HFF-Myc (cell line): ENCODE measurements at regions not wholly inside any gene's neighbourhood (a gene's known extent, or its start where the extent isn't known, plus 50 kb on each side); places are given as distances from the start of the nearest gene placed in this dataset.

Source experiments
- DNase-seq: peaks from one replicate; pipeline ENCODE4 v3.0.0-alpha.2; 2011; ENCODE audit warnings: low read depth; ENCODE audit errors: extremely low read depth
- H3K4me3 ChIP-seq: replicated peaks from 2 replicates; pipeline ENCODE4 v1.5.1; 2011; ENCODE audit warnings: low read depth, mild to moderate bottlenecking, control low read depth, low read length
- TF ChIP-seq, protein P1 (sequence below): IDR thresholded peaks from 2 replicates; pipeline ENCODE4 v1.5.1; 2012; ENCODE audit warnings: mild to moderate bottlenecking, low read depth, low read length, control low read depth; ENCODE audit errors: missing control alignments

DNA sequence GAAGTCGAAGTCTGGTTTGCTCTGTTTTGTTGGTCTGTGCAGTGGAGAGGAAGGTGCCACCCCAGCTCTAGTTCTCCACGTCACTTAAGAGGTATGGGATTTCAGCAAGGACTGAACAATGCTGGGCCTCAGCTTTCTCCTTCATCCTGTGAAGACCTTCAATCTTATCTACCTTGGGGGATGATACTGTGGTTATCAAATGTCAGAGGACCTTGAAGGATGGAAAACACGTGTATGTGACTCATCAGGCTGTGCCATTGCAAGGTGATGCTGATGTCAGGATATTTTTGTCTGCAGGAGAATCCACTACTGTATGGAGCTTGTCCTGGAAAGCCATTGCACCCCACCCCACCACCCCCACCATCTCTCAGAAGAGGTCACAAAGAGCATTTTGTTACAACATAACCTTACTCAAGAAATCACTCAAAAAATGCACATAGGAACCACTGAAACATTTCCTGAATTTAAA is 81.4 kb upstream of the UQCRFS1 start:
- no peak for DNase-seq
- no peak overlapping the region for H3K4me3 ChIP-seq
- TF ChIP-seq, protein P1, sequence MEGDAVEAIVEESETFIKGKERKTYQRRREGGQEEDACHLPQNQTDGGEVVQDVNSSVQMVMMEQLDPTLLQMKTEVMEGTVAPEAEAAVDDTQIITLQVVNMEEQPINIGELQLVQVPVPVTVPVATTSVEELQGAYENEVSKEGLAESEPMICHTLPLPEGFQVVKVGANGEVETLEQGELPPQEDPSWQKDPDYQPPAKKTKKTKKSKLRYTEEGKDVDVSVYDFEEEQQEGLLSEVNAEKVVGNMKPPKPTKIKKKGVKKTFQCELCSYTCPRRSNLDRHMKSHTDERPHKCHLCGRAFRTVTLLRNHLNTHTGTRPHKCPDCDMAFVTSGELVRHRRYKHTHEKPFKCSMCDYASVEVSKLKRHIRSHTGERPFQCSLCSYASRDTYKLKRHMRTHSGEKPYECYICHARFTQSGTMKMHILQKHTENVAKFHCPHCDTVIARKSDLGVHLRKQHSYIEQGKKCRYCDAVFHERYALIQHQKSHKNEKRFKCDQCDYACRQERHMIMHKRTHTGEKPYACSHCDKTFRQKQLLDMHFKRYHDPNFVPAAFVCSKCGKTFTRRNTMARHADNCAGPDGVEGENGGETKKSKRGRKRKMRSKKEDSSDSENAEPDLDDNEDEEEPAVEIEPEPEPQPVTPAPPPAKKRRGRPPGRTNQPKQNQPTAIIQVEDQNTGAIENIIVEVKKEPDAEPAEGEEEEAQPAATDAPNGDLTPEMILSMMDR, result no peak

- DNase-seq, result no peak
- TF ChIP-seq, protein P1, result no peak
- no peak overlapping the region for H3K4me3 ChIP-seq
These were observed 82.3 kb upstream of the UQCRFS1 start for GRCh38 chr19:29295285-29295684.

GRCh38 chr19:29297381-29297780 is 84.4 kb upstream of the UQCRFS1 start:
- TF ChIP-seq, protein P1, result no peak
- DNase-seq, result no peak
- no peak overlapping the region for H3K4me3 ChIP-seq

- no peak overlapping the region for H3K4me3 ChIP-seq
- DNase-seq, result no peak
- TF ChIP-seq, protein P1, result no peak
These were observed 86.7 kb upstream of the UQCRFS1 start for GRCh38 chr19:29299416-29300380.

DNA sequence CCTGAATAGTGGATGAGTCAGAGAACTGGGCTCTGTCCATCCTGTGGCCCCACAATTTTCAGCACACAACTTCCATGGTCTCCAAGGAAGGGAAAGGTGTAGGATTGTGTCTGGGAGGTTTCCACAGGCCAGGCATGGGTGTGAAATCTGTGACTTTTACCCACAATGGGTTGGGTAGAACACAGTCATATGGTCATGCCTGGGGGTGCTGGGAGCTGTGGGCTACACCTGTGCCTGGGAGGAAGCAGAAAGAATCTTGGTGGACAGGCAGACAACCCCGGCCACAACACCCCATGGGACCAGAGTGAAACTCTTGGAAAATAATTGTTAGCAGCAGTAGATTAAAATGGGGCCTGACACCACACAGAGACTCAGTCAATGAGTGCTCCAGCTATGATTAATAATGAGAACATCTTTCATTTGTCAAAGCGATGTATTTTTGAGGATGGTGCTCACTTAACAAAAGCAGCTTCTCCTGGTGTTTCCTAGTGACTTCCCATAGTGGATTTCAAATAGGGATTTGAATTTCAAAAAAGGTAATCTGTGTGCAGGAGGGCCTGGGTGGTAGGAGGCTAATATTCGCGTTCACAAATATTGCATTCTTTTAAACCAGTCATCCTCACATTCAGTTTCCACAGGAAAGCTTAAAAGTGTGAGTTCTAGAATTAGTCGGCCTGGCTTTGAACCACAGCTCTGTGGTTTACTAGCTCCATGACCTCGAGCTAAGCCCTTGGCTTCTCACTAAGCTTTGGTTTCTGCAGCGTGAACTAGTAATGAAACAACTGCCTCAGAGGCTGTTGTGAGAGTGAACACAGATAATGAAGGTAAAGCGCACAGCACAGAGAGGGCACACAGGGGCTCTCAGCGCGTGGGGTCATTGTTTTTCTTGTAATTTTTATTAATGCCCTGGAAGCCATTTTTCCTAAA is 89.3 kb upstream of the UQCRFS1 start:
- TF ChIP-seq, protein P1, result no peak
- no peak overlapping the region for H3K4me3 ChIP-seq
- no peak for DNase-seq

- DNase-seq, result no peak
- no peak overlapping the region for H3K4me3 ChIP-seq
- TF ChIP-seq, protein P1, result no peak
These were observed 90.2 kb upstream of the UQCRFS1 start for GRCh38 chr19:29303069-29303718.
